Esophagus squamous epithelium (tissue), 5 donors: ENCODE measurements at regions not wholly inside any gene's neighbourhood (a gene's known extent, or its start where the extent isn't known, plus 50 kb on each side); places are given as distances from the start of the nearest gene placed in this dataset.

Source experiments
- DNase-seq: peaks from one replicate; lab custom pipeline; 2025; lab: John Stamatoyannopoulos, UW
- H3K27ac ChIP-seq, 4 donors: fragments of 200-600 bp; sonication (generic); one replicate each; pipeline ENCODE4 v1.5.1; 2016 to 2019; ENCODE audit warnings: mild to moderate bottlenecking in 1 of 4
- H3K27me3 ChIP-seq, 4 donors: fragments of 200-600 bp; sonication (generic); 1 replicate in 3 of 4; 2 replicates in 1 of 4; pipeline versions ENCODE4 v1.5.1 to v1.6.0; 2017 to 2021; ENCODE audit warnings: antibody characterized with exemption in 1 of 4
- H3K36me3 ChIP-seq, 3 donors: fragments of 200-600 bp; sonication (generic); one replicate each; pipeline ENCODE4 v1.5.1; 2016 to 2019
- H3K4me1 ChIP-seq, 3 donors: fragments of 200-600 bp; sonication (generic); one replicate each; pipeline ENCODE4 v1.5.1; 2017 to 2019
- H3K4me3 ChIP-seq, 4 donors: fragments of 200-600 bp; sonication (generic); 1 replicate in 3 of 4; 2 replicates in 1 of 4; pipeline ENCODE4 v1.5.1; 2016 to 2019; ENCODE audit warnings: mild to moderate bottlenecking in 2 of 4, moderate library complexity in 1 of 4
- H3K9me3 ChIP-seq, 3 donors: fragments of 200-600 bp; sonication (generic); one replicate each; pipeline ENCODE4 v1.5.1; 2016 to 2019
- CTCF ChIP-seq, 6 experiments: fragments of 450-650 bp in 4 of 6; fragments of 200-600 bp in 2 of 6; sonication (generic) in 2 of 6; IDR thresholded peaks; one replicate each; pipeline ENCODE4 v1.5.1; 2016 to 2019; ENCODE audit warnings: antibody characterized with exemption in 6 of 6, mild to moderate bottlenecking in 4 of 6, moderate library complexity in 4 of 6
- POLR2A ChIP-seq, 4 donors: fragments of 450-650 bp; IDR thresholded peaks; one replicate each; pipeline ENCODE4 v1.6.1; 2017; ENCODE audit warnings: antibody characterized with exemption in 4 of 4, mild to moderate bottlenecking in 4 of 4, moderate library complexity in 3 of 4
- WGBS, 2 donors: methylation state at CpG; one replicate each; pipeline ENCODE4 v1.1.5; 2018; 5-methylcytosine and 5-hydroxymethylcytosine counted together
- intact Hi-C: fragments of 100-400 bp; cut with DNase I; formaldehyde crosslinking; loops from one replicate; pipeline ENCODE4 v1.15.0; 2022
- donor health status: DM: yes; HTN: yes; CAD: no.

GRCh38 chr18:65025756-65026155 lies 725.1 kb upstream of the CDH7 start:
- intact Hi-C loops = no loop called here
- no peaks in the 10 kb centered on the region for H3K9me3 ChIP-seq
- TF ChIP-seq POLR2A (IDR thresholded peaks at IDR 0.05) (no peak), CTCF (IDR thresholded peaks at IDR 0.05) (no peak)

GRCh38 chr18:65021021-65021420 lies 729.8 kb upstream of the CDH7 start:
- WGBS, 2 donors = 50 to 52% methylated on average over 2 of the region's 2 CpGs
- Histone ChIP-seq H3K36me3 (no peaks in the 10 kb centered on the region), H3K27me3 (no peaks in the 10 kb centered on the region), H3K4me3 (no peak overlapping the region), H3K4me1 (no peaks in the 10 kb centered on the region), H3K27ac (no peak overlapping the region), H3K9me3 (no peaks in the 10 kb centered on the region)
- intact Hi-C loops = no loop called here
- no peak for DNase-seq
- TF ChIP-seq POLR2A (IDR thresholded peaks at IDR 0.05) = no peak
- TF ChIP-seq CTCF (IDR thresholded peaks at IDR 0.05) = no peak

More at GRCh38 chr18:65025756-65026155, 725.1 kb upstream of the CDH7 start:
- DNase-seq = no peak
- WGBS, 2 donors = 22 to 38% methylated on average over 2 of the region's 2 CpGs
- no peaks in the 10 kb centered on the region for H3K4me1 ChIP-seq
- no peaks in the 10 kb centered on the region for H3K36me3 ChIP-seq
- H3K4me3 ChIP-seq = no peak overlapping the region
- H3K27ac ChIP-seq = no peak overlapping the region
- no peaks in the 10 kb centered on the region for H3K27me3 ChIP-seq

- 82 to 93% methylated on average over 1 of the region's 1 CpG for WGBS, 2 donors
- TF ChIP-seq POLR2A (IDR thresholded peaks at IDR 0.05) (no peak), CTCF (IDR thresholded peaks at IDR 0.05) (no peak)
- Histone ChIP-seq H3K9me3 (no peaks in the 10 kb centered on the region), H3K27ac (no peak overlapping the region), H3K4me3 (no peak overlapping the region), H3K27me3 (no peaks in the 10 kb centered on the region), H3K4me1 (no peaks in the 10 kb centered on the region), H3K36me3 (no peaks in the 10 kb centered on the region)
- intact Hi-C loops = no loop called here
- no peak for DNase-seq
These were observed 732.6 kb upstream of the CDH7 start for GRCh38 chr18:65018184-65018583.

- H3K9me3 ChIP-seq = no peaks in the 10 kb centered on the region
- 81 to 83% methylated on average over 3 to 6 of the region's 10 CpGs for WGBS, 2 donors
- no peak for DNase-seq
- no peaks in the 10 kb centered on the region for H3K27me3 ChIP-seq
- intact Hi-C loops = no loop called here
- H3K4me1 ChIP-seq = no peaks in the 10 kb centered on the region
- no peak overlapping the region for H3K27ac ChIP-seq
- no peak for TF ChIP-seq CTCF (IDR thresholded peaks at IDR 0.05)
- TF ChIP-seq POLR2A (IDR thresholded peaks at IDR 0.05) = no peak
- no peak overlapping the region for H3K4me3 ChIP-seq
- H3K36me3 ChIP-seq = no peaks in the 10 kb centered on the region
These were observed 733.4 kb upstream of the CDH7 start for GRCh38 chr18:65017372-65017760.

- intact Hi-C loops = no loop called here
These were observed 734.0 kb upstream of the CDH7 start for GRCh38 chr18:65016631-65017371.

More at GRCh38 chr18:65016631-65017371, 734.0 kb upstream of the CDH7 start:
- H3K27ac ChIP-seq = no peak overlapping the region
- no peak for DNase-seq
- no peak overlapping the region for H3K4me3 ChIP-seq
- WGBS, 2 donors = 76% methylated on average over 3 of the region's 12 CpGs; no CpG with 5 or more reads in 1 of the 2 donors
- H3K9me3 ChIP-seq = no peaks in the 10 kb centered on the region
- no peaks in the 10 kb centered on the region for H3K36me3 ChIP-seq
- TF ChIP-seq CTCF (IDR thresholded peaks at IDR 0.05) (no peak), POLR2A (IDR thresholded peaks at IDR 0.05) (no peak)
- H3K4me1 ChIP-seq = no peaks in the 10 kb centered on the region
- H3K27me3 ChIP-seq = no peaks in the 10 kb centered on the region
